ENCODE measurements at regions not wholly inside any gene's neighbourhood (a gene's known extent, or its start where the extent isn't known, plus 50 kb on each side); places are given as distances from the start of the nearest gene placed in this dataset.

- POLR2A ChIA-PET: no interaction called here
- Histone ChIP-seq H3K4me2 (no peak overlapping the region), H3K4me3 (no peak overlapping the region), H3K27ac (no peak overlapping the region), H3K9me3 (no peaks in the 10 kb centered on the region; the same call in 2 of the 3 replicates), H3K4me1 (no peaks in the 10 kb centered on the region)
- no peak for ATAC-seq
- no peak for DNase-seq (ENCODE audit: low read depth in 1 of 2, low spot score in 1 of 2)
- TF ChIP-seq, protein P1, sequence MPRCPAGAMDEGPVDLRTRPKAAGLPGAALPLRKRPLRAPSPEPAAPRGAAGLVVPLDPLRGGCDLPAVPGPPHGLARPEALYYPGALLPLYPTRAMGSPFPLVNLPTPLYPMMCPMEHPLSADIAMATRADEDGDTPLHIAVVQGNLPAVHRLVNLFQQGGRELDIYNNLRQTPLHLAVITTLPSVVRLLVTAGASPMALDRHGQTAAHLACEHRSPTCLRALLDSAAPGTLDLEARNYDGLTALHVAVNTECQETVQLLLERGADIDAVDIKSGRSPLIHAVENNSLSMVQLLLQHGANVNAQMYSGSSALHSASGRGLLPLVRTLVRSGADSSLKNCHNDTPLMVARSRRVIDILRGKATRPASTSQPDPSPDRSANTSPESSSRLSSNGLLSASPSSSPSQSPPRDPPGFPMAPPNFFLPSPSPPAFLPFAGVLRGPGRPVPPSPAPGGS (IDR thresholded peaks at IDR 0.05): no peak
- CTCF ChIA-PET: no interaction called here
- no peak for FAIRE-seq
- WGBS (ENCODE audit: missing lambda C conversion rate): 0% methylated on average over 1 of the region's 1 CpG
Observed at GRCh38 chr5:145389047-145389446, 446.1 kb downstream of the PRELID2 start.

GRCh38 chr5:145385276-145385675 is 449.9 kb downstream of the PRELID2 start:
- ChIA-PET POLR2A (no interaction called here), CTCF (no interaction called here)
- DNase-seq (ENCODE audit: low read depth in 1 of 2, low spot score in 1 of 2): no peak
- Histone ChIP-seq H3K4me2 (no peak overlapping the region), H3K27ac (no peak overlapping the region), H3K4me1 (no peaks in the 10 kb centered on the region), H3K4me3 (no peak overlapping the region), H3K9me3 (no peaks in the 10 kb centered on the region)
- ATAC-seq: no peak
- TF ChIP-seq BHLHE40 (IDR thresholded peaks at IDR 0.05; ENCODE audit: low read depth, low read length) (no peak), RARB (CRISPR knock-in tag; IDR thresholded peaks at IDR 0.05) (no peak), KDM5A (IDR thresholded peaks at IDR 0.05) (no peak), JUN (IDR thresholded peaks at IDR 0.05) (no peak), RNF2 (IDR thresholded peaks at IDR 0.05; ENCODE audit: borderline replicate concordance, low read depth) (no peak), RCOR1 (IDR thresholded peaks at IDR 0.05; ENCODE audit: low read depth, low read length) (no peak), FOSL2 (IDR thresholded peaks at IDR 0.05) (no peak), FOSL2 (CRISPR knock-in tag; IDR thresholded peaks at IDR 0.05) (no peak)
- TF ChIP-seq, protein P2, sequence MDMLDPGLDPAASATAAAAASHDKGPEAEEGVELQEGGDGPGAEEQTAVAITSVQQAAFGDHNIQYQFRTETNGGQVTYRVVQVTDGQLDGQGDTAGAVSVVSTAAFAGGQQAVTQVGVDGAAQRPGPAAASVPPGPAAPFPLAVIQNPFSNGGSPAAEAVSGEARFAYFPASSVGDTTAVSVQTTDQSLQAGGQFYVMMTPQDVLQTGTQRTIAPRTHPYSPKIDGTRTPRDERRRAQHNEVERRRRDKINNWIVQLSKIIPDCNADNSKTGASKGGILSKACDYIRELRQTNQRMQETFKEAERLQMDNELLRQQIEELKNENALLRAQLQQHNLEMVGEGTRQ (IDR thresholded peaks at IDR 0.05): no peak
- TF ChIP-seq, protein P3, sequence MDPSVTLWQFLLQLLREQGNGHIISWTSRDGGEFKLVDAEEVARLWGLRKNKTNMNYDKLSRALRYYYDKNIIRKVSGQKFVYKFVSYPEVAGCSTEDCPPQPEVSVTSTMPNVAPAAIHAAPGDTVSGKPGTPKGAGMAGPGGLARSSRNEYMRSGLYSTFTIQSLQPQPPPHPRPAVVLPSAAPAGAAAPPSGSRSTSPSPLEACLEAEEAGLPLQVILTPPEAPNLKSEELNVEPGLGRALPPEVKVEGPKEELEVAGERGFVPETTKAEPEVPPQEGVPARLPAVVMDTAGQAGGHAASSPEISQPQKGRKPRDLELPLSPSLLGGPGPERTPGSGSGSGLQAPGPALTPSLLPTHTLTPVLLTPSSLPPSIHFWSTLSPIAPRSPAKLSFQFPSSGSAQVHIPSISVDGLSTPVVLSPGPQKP (IDR thresholded peaks at IDR 0.05; ENCODE audit: low read depth, low read length): no peak
- 85% methylated on average over 2 of the region's 2 CpGs for WGBS (ENCODE audit: missing lambda C conversion rate)
- no peak for FAIRE-seq

DNA sequence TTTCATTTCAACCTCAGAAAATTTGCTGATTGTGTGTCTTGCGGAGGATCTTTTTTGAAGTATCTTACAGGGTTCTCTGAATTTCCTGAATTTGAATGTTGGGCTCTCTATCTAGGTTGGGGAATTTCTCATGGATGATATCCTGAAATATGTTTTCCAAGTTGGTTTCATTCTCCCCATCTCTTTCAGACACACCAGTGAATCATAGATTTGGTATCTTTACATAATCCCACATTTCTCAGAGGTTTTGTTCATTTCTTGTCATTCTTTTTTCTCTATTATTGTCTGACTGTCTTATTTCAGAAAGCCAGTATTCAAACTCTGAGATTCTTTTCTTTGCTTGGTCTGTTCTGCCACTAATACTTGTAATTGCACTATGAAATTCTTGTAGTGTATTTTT is 456.9 kb downstream of the PRELID2 start:
- H3K4me1 ChIP-seq: no peaks in the 10 kb centered on the region
- no peak overlapping the region for H3K4me3 ChIP-seq
- DNase-seq (ENCODE audit: low read depth in 1 of 2, low spot score in 1 of 2) (no peak), ATAC-seq (no peak), FAIRE-seq (no peak)
- H3K9me3 ChIP-seq: peaks cover 23% of the 10 kb centered on the region
- ChIA-PET CTCF (no interaction called here), POLR2A (no interaction called here)
- TF ChIP-seq RCOR1 (IDR thresholded peaks at IDR 0.05; ENCODE audit: low read depth, low read length) (no peak), MAX (IDR thresholded peaks at IDR 0.05) (no peak), RAD21 (conservative IDR thresholded peaks at IDR 0.05 in 1 of 2, IDR thresholded peaks at IDR 0.05 in 1 of 2) (no peak), RFX5 (IDR thresholded peaks at IDR 0.05) (no peak), POLR2A (IDR thresholded peaks at IDR 0.05; ENCODE audit: low read length) (no peak), PHF8 (IDR thresholded peaks at IDR 0.05; ENCODE audit: borderline replicate concordance, low read depth) (no peak), ZNF302 (CRISPR knock-in tag; IDR thresholded peaks at IDR 0.05) (no peak), EP300 (IDR thresholded peaks at IDR 0.05) (no peak), RNF2 (IDR thresholded peaks at IDR 0.05; ENCODE audit: borderline replicate concordance, low read depth) (no peak), TP53 (CRISPR knock-in tag; IDR thresholded peaks at IDR 0.05) (no peak), CBX8 (IDR thresholded peaks at IDR 0.05) (no peak), KDM1A (IDR thresholded peaks at IDR 0.05; ENCODE audit: low read depth) (no peak), FOSL2 (IDR thresholded peaks at IDR 0.05) (no peak), FOSL2 (CRISPR knock-in tag; IDR thresholded peaks at IDR 0.05) (no peak), NFE2L2 (conservative IDR thresholded peaks at IDR 0.05; ENCODE audit: low read length) (no peak), JUN (IDR thresholded peaks at IDR 0.05) (no peak), EHMT2 (IDR thresholded peaks at IDR 0.05; ENCODE audit: low read depth) (no peak)
- TF ChIP-seq, protein P1 (IDR thresholded peaks at IDR 0.05): no peak
- 0% methylated on average over 1 of the region's 1 CpG for WGBS (ENCODE audit: missing lambda C conversion rate)
- no peak overlapping the region for H3K4me2 ChIP-seq
- H3K27ac ChIP-seq: no peak overlapping the region

All from A549 (cell line).